ENCODE measurements at regions not wholly inside any gene's neighbourhood (a gene's known extent, or its start where the extent isn't known, plus 50 kb on each side); places are given as distances from the start of the nearest gene placed in this dataset.
"Not testable (repeated sequence)": the region's sequence is repeated elsewhere in the genome, so short reads cannot be mapped to it uniquely, and the experiment has no call there.

DNA sequence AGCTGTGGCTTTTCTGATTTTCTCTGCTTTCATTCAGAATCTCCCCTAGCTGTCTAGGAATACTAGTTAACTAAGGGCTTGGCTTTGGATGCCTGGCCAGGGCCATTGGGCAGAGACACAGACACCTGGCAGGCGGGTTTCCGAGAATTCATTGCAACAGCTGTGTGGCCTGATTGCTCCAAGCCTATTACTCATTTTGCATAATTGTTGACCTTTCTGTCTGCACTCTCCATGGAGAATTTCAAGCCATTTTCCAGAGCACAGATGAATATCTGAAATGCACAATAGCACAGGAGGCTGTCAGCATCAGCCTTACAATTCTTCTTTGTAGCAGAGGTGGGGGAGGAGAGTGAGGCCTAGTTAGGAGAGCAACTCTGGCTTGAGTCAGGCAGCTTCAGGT is 310.5 kb downstream of the DMAC1 start:
- Histone ChIP-seq H3K79me2 (ENCODE audit: insufficient read depth, low read depth, low read length) (no peaks in the 10 kb centered on the region), H3K4me2 (ENCODE audit: low read length) (no peak overlapping the region), H3K36me3 (ENCODE audit: insufficient read depth, low read length) (no peaks in the 10 kb centered on the region), H3K9me3 (ENCODE audit: low read length) (no peaks in the 10 kb centered on the region), H3K27ac (ENCODE audit: low read depth, low read length, poor library complexity, severe bottlenecking) (no peak overlapping the region), H3K4me1 (ENCODE audit: insufficient read depth, low read length, poor library complexity, severe bottlenecking) (no peaks in the 10 kb centered on the region), H4K20me1 (ENCODE audit: insufficient read depth, low read length) (no peaks in the 10 kb centered on the region), H3K9me2 (ENCODE audit: insufficient read depth, low read length) (no peaks in the 10 kb centered on the region), H3K4me3 (ENCODE audit: low read depth, low read length, poor library complexity, severe bottlenecking) (no peak overlapping the region), H2AFZ (ENCODE audit: low read length) (no peak overlapping the region)
- intact Hi-C loops (cut with micrococcal nuclease; ENCODE audit: unreplicated experiment): no loop called here
- BruUV-seq (replicated peaks): no TSS peak
- TF ChIP-seq, protein P1, sequence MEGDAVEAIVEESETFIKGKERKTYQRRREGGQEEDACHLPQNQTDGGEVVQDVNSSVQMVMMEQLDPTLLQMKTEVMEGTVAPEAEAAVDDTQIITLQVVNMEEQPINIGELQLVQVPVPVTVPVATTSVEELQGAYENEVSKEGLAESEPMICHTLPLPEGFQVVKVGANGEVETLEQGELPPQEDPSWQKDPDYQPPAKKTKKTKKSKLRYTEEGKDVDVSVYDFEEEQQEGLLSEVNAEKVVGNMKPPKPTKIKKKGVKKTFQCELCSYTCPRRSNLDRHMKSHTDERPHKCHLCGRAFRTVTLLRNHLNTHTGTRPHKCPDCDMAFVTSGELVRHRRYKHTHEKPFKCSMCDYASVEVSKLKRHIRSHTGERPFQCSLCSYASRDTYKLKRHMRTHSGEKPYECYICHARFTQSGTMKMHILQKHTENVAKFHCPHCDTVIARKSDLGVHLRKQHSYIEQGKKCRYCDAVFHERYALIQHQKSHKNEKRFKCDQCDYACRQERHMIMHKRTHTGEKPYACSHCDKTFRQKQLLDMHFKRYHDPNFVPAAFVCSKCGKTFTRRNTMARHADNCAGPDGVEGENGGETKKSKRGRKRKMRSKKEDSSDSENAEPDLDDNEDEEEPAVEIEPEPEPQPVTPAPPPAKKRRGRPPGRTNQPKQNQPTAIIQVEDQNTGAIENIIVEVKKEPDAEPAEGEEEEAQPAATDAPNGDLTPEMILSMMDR (conservative IDR thresholded peaks at IDR 0.05; ENCODE audit: low read length): no peak
- no peak for TF ChIP-seq EZH2phosphoT487 (IDR thresholded peaks at IDR 0.05; ENCODE audit: borderline replicate concordance, low read depth, low read length)
- CTCF ChIA-PET (ENCODE audit: unreplicated experiment): no interaction called here
- no peak for DNase-seq (ENCODE audit: low spot score)
- POLR2A ChIA-PET: no interaction called here

DNA sequence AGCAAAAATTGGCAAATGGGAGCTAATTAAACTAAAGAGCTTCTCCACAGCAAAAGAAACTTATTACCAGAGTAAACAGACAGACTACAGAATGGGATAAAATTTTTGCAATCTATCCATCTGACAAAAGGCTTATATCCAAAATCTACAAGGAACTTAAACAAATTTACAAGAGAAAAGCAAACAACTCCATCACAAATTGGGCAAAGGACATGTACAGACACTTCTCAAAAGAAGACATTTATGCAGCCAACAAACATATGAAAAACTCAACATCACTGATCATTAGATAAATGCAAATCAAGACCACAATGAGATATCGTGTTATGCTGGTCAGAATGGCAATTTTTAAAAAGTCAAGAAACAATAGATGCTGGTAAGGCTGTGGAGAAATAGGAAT is 315.6 kb downstream of the DMAC1 start:
- CTCF ChIA-PET (ENCODE audit: unreplicated experiment); H4K20me1 ChIP-seq (ENCODE audit: insufficient read depth, low read length); H2AFZ ChIP-seq (ENCODE audit: low read length); H3K9me3 ChIP-seq (ENCODE audit: low read length); H3K27ac ChIP-seq (ENCODE audit: low read depth, low read length, poor library complexity, severe bottlenecking); BruUV-seq (replicated peaks); H3K4me2 ChIP-seq (ENCODE audit: low read length); H3K4me3 ChIP-seq (ENCODE audit: low read depth, low read length, poor library complexity, severe bottlenecking); H3K4me1 ChIP-seq (ENCODE audit: insufficient read depth, low read length, poor library complexity, severe bottlenecking); H3K79me2 ChIP-seq (ENCODE audit: insufficient read depth, low read depth, low read length); H3K9me2 ChIP-seq (ENCODE audit: insufficient read depth, low read length); DNase-seq (ENCODE audit: low spot score); intact Hi-C loops (cut with micrococcal nuclease; ENCODE audit: unreplicated experiment); H3K36me3 ChIP-seq (ENCODE audit: insufficient read depth, low read length): not testable (repeated sequence)
- POLR2A ChIA-PET: interaction anchor here (0.6 to 0.7 kb wide), 2 partner anchors 81 to 366 kb away, joined by 3 to 4 read pairs; no protein-coding TSS in a partner anchor

DNA sequence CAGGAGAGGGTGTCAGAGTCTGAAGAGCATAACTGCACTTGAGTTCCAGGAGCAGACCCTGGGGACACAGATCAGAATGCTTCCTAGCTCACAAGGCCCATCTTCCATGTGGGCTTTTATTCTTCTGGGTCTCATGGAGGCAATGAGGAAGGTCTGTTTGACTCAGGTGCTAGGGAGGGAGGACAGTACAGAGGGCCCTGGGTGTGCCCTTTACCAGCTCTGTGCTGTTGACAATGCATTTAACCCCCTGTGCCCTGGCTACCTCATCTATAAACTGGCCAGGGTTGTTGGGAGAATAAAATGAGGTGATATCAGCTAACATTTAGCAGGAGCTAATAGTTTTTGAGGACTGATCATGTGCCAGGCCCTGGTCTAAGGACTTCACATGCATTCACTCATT is 318.0 kb downstream of the DMAC1 start:
- intact Hi-C loops (cut with micrococcal nuclease; ENCODE audit: unreplicated experiment): no loop called here
- no TSS peak for BruUV-seq (replicated peaks)
- H3K9me3 ChIP-seq (ENCODE audit: low read length): no peaks in the 10 kb centered on the region
- H2AFZ ChIP-seq (ENCODE audit: low read length): no peak overlapping the region
- H3K79me2 ChIP-seq (ENCODE audit: insufficient read depth, low read depth, low read length): no peaks in the 10 kb centered on the region
- no peak for TF ChIP-seq EZH2phosphoT487 (IDR thresholded peaks at IDR 0.05; ENCODE audit: borderline replicate concordance, low read depth, low read length)
- TF ChIP-seq, protein P1 (conservative IDR thresholded peaks at IDR 0.05; ENCODE audit: low read length): no peak
- no peak overlapping the region for H3K27ac ChIP-seq (ENCODE audit: low read depth, low read length, poor library complexity, severe bottlenecking)
- H3K9me2 ChIP-seq (ENCODE audit: insufficient read depth, low read length): no peaks in the 10 kb centered on the region
- POLR2A ChIA-PET: no interaction called here
- no peaks in the 10 kb centered on the region for H3K4me1 ChIP-seq (ENCODE audit: insufficient read depth, low read length, poor library complexity, severe bottlenecking)
- no peak overlapping the region for H3K4me2 ChIP-seq (ENCODE audit: low read length)
- no peak for DNase-seq (ENCODE audit: low spot score)
- no peaks in the 10 kb centered on the region for H3K36me3 ChIP-seq (ENCODE audit: insufficient read depth, low read length)
- CTCF ChIA-PET (ENCODE audit: unreplicated experiment): no interaction called here
- H4K20me1 ChIP-seq (ENCODE audit: insufficient read depth, low read length): no peaks in the 10 kb centered on the region
- no peak overlapping the region for H3K4me3 ChIP-seq (ENCODE audit: low read depth, low read length, poor library complexity, severe bottlenecking)
